ENCODE measurements at regions not wholly inside any gene's neighbourhood (a gene's known extent, or its start where the extent isn't known, plus 50 kb on each side); places are given as distances from the start of the nearest gene placed in this dataset.

DNA sequence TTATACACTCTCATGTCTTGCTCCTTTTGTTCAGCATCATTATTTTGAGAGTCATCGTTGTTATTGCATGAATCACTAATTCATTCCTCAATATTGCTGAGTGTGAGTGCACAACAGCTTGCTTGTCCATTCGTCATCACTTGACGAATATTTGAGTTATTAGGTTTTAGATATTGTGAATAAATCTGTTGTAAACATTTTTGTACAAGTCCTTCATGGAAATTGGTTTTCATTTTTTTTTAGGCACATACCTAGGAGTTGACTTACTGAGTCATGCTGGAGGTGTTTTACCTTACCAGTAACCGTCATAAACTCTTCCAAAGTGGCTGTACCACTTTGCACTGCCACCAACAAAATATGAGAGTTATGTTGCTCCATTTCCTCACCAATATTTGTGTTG, 84.2 kb upstream of the NCK2 start:
- no peak for TF ChIP-seq CTCF (conservative IDR thresholded peaks at IDR 0.05 in 1 of 2, IDR thresholded peaks at IDR 0.05 in 1 of 2; ENCODE audit: extremely low read depth in 1 of 2, insufficient read depth in 1 of 2, low read depth in 1 of 2, low read length in 2 of 2)
- TF ChIP-seq EZH2 (IDR thresholded peaks at IDR 0.05; ENCODE audit: borderline replicate concordance, low read length) = no peak
